ENCODE measurements at regions not wholly inside any gene's neighbourhood (a gene's known extent, or its start where the extent isn't known, plus 50 kb on each side); places are given as distances from the start of the nearest gene placed in this dataset.

- Mint-ChIP-seq H3K9me3 (ENCODE audit: unreplicated experiment) (no peaks in the 10 kb centered on the region), H3K36me3 (ENCODE audit: insufficient read depth, unreplicated experiment) (no peaks in the 10 kb centered on the region), H3K27me3 (ENCODE audit: insufficient read depth, unreplicated experiment) (peaks cover 35% of the 10 kb centered on the region), H3K4me3 (ENCODE audit: unreplicated experiment) (no peak overlapping the region), H3K4me1 (ENCODE audit: insufficient read depth, unreplicated experiment) (no peaks in the 10 kb centered on the region), H3K27ac (ENCODE audit: low read depth, unreplicated experiment) (no peak overlapping the region)
- DNase-seq (ENCODE audit: unreplicated experiment): no peak
- ChIA-PET CTCF (no interaction called here), POLR2A (no interaction called here)
- no peak for TF ChIP-seq CTCF (IDR thresholded peaks at IDR 0.05; ENCODE audit: unreplicated experiment)
- BruUV-seq (replicated peaks): no TSS peak
- intact Hi-C loops (cut with micrococcal nuclease): no loop called here
Observed at GRCh38 chr3:124142389-124142970, 150.6 kb upstream of the ROPN1 start.

- Mint-ChIP-seq H3K36me3 (ENCODE audit: insufficient read depth, unreplicated experiment) (no peaks in the 10 kb centered on the region), H3K27me3 (ENCODE audit: insufficient read depth, unreplicated experiment) (peaks cover 41% of the 10 kb centered on the region), H3K4me3 (ENCODE audit: unreplicated experiment) (no peak overlapping the region), H3K27ac (ENCODE audit: low read depth, unreplicated experiment) (no peak overlapping the region), H3K4me1 (ENCODE audit: insufficient read depth, unreplicated experiment) (no peaks in the 10 kb centered on the region), H3K9me3 (ENCODE audit: unreplicated experiment) (no peaks in the 10 kb centered on the region)
- ChIA-PET POLR2A (no interaction called here), CTCF (no interaction called here)
- BruUV-seq (replicated peaks): no TSS peak
- TF ChIP-seq CTCF (IDR thresholded peaks at IDR 0.05; ENCODE audit: unreplicated experiment): no peak
- DNase-seq (ENCODE audit: unreplicated experiment): no peak
- intact Hi-C loops (cut with micrococcal nuclease): no loop called here
Observed at GRCh38 chr3:124143047-124143446, 151.1 kb upstream of the ROPN1 start.

- Mint-ChIP-seq H3K36me3 (ENCODE audit: insufficient read depth, unreplicated experiment) (no peaks in the 10 kb centered on the region), H3K27ac (ENCODE audit: low read depth, unreplicated experiment) (no peak overlapping the region), H3K9me3 (ENCODE audit: unreplicated experiment) (no peaks in the 10 kb centered on the region), H3K27me3 (ENCODE audit: insufficient read depth, unreplicated experiment) (peaks cover 53% of the 10 kb centered on the region), H3K4me3 (ENCODE audit: unreplicated experiment) (no peak overlapping the region), H3K4me1 (ENCODE audit: insufficient read depth, unreplicated experiment) (no peaks in the 10 kb centered on the region)
- intact Hi-C loops (cut with micrococcal nuclease): no loop called here
- CTCF ChIA-PET: interaction anchor here (0.6 kb wide), 1 partner anchor 51 kb away, joined by 4 read pairs; no protein-coding TSS in a partner anchor
- no peak for DNase-seq (ENCODE audit: unreplicated experiment)
- no peak for TF ChIP-seq CTCF (IDR thresholded peaks at IDR 0.05; ENCODE audit: unreplicated experiment)
- no TSS peak for BruUV-seq (replicated peaks)
- POLR2A ChIA-PET: no interaction called here
Observed at GRCh38 chr3:124144035-124144814, 152.3 kb upstream of the ROPN1 start.

- Mint-ChIP-seq H3K4me1 (ENCODE audit: insufficient read depth, unreplicated experiment) (no peaks in the 10 kb centered on the region), H3K27me3 (ENCODE audit: insufficient read depth, unreplicated experiment) (peaks cover 82% of the 10 kb centered on the region), H3K4me3 (ENCODE audit: unreplicated experiment) (no peak overlapping the region), H3K9me3 (ENCODE audit: unreplicated experiment) (no peaks in the 10 kb centered on the region), H3K36me3 (ENCODE audit: insufficient read depth, unreplicated experiment) (no peaks in the 10 kb centered on the region), H3K27ac (ENCODE audit: low read depth, unreplicated experiment) (no peak overlapping the region)
- DNase-seq (ENCODE audit: unreplicated experiment): no peak
- ChIA-PET CTCF (no interaction called here), POLR2A (no interaction called here)
- intact Hi-C loops (cut with micrococcal nuclease): no loop called here
- no TSS peak for BruUV-seq (replicated peaks)
- no peak for TF ChIP-seq CTCF (IDR thresholded peaks at IDR 0.05; ENCODE audit: unreplicated experiment)
Observed at GRCh38 chr3:124147429-124147828, 155.5 kb upstream of the ROPN1 start.

Data from MCF 10A (cell line).